DMS153 treated with DMSO at 0.1 percent for 48 hours (cell line): ENCODE measurements at regions not wholly inside any gene's neighbourhood (a gene's known extent, or its start where the extent isn't known, plus 50 kb on each side); places are given as distances from the start of the nearest gene placed in this dataset.
A peak's percentile ranks its signal among the peaks of the same experiment; 100 is the strongest.
"Not testable (repeated sequence)": the region's sequence is repeated elsewhere in the genome, so short reads cannot be mapped to it uniquely, and the experiment has no call there.

Experiments used
- DNase-seq: peaks from one replicate; lab custom pipeline; 2025; ENCODE audit not compliant: unreplicated experiment; lab: John Stamatoyannopoulos, UW

DNA sequence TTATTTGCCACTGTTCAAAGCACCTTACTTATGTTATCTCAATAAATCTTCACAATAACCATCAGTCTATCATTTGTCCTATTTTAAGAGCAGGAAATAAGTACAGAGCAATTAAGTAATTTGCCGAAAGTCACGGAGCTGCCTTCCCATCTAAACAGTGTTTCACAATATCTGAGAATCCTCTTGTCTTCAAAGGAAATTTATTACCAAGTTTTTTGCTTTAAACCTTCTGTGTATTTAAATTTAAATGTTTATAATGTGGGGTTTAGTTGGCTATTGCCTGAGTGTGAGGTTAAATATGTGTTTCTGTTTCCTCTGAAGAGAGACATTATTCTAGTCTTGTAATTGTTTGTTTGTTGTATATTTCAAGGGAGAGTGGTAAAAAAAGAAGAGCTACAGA lies 633.1 kb downstream of the EFNB2 start:
- no peak for DNase-seq

DNA sequence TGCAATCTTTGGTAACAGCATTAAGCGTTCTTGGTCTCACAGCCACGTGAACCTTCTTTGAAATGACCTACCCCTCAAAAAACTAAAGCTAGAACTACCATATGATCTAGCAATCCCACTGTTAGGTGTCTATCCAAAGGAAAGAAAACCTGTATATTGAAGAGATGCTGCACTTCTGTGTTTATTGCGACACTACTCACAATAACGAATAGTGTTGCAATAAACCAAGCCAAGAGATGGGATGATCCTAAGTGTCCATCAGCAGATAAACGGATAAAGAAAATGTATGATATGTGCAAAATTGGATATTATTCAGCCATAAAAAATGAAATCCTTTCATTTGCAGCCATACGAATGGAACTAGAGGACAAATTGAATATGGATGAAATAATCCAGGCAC lies 637.9 kb downstream of the EFNB2 start:
- DNase-seq, result no peak

DNA sequence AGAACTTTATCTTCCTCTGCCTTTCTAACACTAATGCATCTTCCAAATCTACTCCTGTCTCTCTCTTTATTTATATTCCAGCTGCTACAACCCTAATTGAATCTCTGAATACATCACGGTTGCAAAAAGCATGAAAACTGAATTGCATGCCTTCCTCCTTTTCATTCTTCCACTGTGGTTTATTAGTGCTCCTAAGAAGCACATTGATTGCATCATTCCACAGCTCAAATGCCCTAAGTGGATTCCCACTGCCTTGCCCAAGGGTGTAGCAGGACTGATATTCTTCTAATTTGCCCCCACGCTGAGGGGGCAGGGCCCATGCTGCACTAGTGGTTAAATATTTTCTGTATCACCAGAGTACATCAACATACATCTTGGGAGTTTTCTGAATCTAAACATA lies 640.8 kb downstream of the EFNB2 start:
- DNase-seq, result no peak

DNA sequence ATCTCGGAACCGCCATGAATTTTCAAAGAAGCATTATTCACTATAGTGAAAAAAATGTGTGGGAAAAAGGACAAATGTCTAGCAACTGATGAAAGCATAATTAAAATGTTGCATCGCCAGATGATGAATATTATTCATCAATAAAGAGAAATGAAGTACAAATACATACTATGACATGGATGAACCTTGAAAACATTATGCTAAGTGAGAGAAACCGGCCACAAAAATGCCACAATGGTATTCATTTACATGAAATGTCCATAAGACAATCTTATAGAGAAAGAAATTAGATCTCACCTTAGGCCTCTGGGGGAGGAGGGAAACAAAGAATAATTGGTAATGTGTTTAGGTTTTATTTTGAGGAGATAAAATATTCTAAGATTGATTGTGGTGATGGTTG lies 645.0 kb downstream of the EFNB2 start:
- no peak for DNase-seq

DNA sequence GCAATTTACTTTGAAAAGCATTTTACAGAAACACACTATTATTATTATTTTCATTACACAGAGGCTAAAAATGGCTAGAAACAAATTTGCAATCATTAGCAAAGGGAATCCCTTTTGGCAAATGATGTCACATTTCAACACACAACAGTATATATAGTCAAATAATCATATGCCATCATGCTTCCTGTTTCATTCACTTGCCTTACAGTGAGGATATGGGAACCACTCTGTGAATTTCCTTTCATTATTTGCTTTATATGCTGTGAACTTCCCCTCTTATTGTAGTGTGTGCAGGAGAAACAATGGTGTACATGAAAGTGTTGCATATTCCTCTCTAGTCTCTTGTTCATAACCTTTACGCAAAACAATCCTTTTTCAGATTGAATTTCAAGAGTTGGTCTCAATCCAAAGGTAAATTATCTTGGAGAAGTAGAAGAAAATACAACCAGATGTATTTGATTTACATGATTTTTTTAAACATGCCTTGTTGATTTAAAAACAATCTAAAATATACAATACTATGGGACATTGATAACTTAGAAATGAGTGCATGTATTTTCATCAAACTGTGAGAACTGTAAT lies 657.3 kb downstream of the EFNB2 start:
- no peak for DNase-seq

DNA sequence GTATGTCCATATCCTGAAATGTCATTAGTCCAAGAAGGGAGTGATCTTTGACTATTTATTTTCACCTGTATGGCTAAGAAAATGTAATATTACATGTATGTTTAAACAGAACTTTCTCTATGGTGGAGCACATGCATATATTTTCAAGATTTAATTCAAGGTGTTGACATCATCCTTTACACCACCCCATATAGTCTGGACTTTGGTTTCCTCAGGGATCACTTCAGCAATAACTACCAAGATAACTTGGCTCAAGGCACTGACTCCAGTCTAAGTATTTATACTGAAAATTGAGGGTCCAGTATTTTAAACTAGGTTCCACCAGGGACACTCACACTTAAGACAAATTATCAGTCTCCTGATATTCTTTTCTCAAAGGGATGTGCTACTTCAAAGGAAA lies 660.6 kb downstream of the EFNB2 start:
- no peak for DNase-seq

DNA sequence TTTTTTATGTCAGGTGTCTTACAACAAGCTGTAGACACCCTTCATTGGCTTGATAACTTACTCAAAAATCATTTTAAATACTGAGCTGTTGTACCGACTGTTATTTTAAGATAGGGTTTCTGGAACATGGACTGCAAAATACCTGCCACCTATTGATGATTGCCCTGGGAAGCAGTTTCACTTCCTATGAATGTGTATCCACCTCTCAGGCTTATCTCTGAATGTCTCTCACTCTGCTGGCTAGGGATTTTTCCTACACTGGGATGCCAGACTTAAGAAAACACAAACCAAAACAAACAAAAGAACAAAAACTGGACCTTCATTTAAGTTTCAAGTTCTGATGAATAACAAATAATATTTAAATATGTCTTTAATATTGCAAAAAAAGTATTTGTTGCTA lies 663.7 kb downstream of the EFNB2 start:
- DNase-seq, result no peak

DNA sequence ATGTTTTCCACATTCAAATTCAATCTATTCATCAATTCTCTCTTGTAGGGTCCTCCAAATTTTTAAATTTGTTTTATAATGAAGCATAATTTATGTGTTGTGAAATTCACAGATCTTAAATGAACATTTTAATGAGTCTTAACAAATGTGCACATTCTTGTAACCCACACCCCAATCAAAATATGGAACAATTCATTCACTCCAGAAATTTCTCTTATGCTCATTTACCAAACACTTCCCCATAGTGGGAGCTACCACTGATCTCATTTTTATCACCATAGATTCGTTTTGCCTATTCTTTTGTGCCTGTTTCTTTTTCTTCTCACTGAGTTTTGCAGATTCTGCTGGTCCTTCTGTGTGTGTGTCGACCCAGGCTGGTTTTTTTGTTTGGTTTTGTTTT lies 664.1 kb downstream of the EFNB2 start:
- no peak for DNase-seq

DNA sequence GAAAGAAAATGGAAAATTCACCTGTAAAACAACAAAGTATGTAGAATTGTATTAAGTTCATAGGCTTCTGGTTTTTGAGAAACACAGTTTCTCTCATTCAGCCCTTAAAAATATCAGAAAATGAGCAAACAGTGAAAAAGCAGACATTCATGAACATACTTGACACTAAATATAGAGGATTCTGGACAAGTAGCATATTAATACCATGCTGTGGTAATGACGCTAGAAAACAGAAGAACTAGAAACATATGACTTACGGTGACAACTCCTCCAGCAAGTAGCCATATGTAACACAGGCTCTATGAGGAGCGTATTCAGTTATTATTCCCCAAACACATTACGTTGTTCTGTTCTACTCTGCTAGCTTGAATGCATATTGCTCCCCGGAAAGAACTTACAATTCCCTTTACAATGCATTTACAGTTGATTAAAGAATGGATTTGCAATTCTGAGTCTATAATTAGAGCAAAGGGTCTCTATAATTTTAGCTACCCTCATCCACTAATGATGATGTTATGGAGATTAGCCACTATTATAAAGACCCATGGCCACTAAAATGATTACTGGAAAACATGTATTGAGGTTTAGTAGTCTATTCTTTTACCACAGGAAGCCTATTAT lies 672.1 kb downstream of the EFNB2 start:
- no peak for DNase-seq

DNA sequence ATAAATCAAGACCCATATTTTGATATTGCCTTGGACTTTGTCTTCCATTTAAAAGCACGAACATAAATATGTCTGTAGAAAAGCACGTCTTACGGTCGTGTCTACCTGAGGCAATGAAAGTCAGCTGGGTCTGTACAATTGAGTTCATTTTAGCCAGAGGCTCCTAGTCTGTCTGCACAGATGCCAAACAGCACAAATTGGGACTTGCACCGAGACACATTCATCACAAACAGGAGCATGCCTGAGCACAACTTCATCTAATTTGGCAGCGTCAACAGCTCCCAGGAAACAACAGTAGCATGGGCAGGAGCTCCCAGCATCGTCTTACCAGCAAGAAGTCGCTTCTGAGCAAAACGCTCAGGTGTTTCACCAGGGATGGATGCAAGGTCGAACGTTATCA lies 687.0 kb downstream of the EFNB2 start:
- DNase-seq, result no peak

DNA sequence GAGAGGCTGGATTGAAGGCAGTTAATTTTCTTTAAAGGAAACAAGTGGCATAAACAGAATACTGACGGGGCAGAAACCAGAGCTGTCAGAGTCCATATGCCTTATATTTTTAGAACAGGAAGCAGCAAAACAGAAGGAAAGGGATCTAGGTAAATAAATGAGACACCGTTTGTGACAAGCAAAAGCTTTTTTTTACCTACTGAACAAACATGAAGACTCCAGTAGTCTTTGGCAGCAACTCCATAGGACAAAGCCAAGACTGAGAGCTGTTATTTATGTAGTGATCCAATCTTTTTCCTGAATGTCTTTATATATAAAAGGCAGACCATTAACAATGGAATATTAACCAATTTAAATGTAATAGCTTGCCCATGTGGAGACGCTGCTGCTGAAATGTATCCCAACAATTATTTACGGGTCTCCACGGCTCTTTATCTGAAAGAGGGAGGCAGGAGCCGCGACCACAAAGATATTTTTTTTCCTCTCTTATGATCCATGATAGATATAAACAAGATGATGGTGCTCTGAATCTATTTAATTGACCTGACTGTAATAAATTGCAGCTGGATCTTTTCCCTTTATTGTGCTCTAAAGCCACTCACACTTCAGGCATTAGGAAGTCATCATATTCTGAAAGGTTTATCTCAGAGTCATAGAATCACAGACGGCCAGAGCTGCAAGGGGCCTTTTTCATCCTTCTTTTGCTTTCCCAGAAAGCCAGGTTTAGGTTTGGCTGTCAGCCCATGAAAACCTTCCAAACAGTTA lies 687.8 kb downstream of the EFNB2 start:
- peak; percentile 90 for DNase-seq

DNA sequence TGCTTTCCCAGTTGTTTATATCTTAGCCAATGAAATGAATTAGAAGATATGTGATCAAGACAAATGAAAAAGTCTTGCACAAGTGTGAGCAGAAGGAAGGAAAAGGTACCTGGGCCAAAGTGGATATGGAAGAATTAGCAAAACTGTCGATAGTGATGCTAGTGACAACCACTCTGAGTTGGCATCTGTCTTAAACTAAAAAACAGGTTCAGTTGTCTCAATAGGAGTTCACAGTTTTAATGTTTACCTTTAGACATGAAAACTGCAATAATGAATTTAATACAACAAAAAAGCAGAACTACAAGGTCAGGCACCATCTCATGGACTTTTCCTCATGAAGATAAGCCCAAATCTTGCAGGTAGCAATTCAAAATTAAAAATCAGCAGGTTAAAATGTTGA lies 688.5 kb downstream of the EFNB2 start:
- peak; percentile 40 for DNase-seq

DNA sequence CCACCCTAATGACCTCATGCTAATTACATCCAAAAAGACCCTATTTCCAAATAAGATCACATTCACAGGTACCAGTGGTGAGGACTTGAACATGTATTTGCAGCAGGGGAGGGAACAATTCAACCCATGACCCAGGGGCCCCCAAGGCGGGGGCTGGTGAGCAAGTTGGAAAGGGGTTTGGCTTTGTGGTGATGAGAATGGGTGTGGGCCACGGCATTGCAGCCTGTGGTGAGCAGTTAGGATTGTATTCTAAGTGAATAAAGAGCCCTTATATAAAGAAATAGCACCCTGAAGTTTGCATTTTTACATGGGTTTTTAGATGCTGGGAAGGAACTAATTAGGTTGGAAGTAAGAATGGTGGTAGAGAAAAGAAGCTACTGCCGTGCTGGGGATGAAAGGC lies 694.2 kb downstream of the EFNB2 start:
- no peak for DNase-seq

DNA sequence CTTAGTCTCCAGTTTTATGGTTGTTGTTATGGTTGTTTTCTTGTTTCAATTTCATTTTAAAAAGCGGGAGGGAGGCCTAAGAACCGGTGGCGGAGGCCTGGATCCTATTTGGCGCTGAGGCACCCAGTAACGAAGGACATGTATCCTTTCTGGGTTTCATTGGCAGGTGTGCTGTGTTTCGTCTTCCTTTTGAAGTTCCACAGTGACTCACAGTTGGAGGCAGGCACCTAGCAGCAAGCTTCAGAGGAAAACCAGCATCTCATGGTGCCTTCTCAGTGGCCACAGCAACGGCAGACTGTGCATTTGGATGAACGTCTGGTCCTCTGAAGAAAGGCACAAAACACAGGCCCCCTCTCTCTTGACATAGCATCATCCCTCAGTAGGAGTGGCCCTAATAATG lies 697.2 kb downstream of the EFNB2 start:
- no peak for DNase-seq

DNA sequence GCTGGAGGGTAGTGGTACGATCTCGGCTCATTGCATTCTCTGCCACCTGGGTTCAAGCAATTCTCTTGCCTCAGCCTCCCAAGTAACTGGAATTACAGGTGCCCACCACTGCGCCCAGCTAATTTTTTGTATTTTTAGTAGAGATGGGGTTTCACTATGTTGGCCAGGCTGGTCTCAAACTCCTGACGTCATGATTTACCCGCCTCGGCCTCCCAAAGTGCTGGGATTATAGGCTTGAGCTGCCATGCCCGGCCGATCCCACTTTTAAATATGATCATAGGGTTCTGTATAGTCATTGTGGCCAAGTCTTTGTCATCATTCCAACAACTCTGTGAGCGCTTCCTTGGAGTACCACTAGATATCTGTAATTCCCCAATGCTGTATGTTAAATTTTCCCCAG lies 698.2 kb downstream of the EFNB2 start:
- not testable (repeated sequence) for DNase-seq

DNA sequence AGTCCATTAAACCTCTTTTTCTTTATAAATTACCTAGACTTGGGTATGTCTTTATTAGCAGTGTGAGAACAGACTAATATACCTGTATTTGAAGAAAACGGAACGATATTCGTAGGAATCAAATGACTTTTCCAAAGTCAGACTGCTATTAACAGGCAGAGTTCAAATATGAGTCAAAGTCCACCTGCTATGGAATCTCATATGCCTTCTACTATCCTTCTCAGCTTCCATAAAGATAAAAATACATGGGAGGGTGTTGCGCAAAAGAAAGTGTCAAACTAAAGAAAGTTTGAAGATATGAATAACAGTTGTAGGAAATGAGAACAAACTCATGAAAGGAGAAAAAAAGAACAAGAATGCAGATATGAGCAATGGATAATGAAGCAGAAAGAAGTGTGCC lies 704.6 kb downstream of the EFNB2 start:
- DNase-seq, result no peak

DNA sequence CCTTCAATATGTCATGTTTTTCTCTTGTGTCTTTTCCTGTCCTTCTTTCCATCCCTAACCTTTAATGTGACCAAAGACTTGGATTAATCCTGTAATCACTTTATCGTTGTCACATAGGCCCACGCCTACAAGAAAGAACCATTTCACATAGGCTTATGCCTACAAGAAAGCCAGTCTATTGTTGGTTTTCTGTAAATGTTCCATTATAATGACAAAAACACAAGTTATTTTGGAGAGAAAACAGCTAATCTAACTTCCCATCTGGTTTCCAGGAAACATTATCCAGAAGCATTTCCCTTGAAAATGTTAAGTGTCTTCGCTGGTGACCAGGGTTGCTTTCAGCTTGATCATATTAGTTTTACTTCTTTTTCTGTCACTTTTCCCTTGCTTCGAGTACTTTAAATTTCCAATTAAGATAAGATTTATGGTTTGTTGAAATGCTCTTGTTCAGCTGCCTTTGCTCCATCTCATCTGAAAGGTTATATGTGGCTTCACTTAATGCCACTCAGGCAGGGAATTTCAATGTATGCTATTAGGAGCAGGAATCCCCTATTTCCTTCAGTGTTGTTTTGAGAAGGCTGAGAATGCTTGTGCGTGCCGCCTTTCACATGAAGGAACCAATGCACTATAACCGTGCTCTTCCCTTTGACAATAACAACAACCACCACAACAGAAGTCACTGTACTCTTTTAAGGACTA lies 708.2 kb downstream of the EFNB2 start:
- DNase-seq, result no peak

DNA sequence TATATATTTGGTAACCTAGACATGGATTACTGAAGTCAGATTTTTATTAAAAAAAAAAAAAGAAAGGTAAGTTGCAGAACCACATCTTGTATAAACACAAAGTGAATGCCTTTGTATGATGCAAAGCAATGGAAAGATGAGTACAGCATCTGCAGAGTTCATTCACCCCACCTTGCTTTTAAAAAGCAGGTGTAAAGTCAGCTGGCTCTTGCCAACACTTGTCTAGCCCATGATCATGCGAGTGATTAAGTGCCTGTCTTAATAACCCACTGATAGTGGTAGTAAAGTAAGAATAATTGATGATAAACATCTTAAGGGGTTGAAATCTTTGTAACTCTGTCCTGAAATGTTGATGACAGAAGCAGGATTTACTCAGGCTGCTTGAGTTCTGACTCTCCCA lies 710.4 kb downstream of the EFNB2 start:
- no peak for DNase-seq

DNA sequence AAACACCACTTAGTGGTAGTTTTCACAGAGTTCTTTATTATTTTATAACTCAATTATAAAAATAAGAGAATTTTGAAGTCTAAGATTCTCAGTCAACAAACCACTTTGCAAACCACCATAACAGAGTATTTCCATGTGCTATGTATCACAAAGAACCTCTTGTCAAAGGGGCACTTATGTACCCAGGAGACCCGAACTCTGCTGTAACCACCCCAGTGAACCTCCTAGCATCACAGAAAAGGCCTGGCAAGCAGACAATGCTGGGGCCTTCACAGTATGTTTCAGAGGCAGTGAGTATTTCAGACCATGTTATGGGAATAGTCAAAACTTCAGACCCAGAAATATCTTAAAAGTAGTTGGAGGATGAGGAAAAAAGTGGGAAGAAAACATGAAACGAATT lies 714.1 kb downstream of the EFNB2 start:
- no peak for DNase-seq

DNA sequence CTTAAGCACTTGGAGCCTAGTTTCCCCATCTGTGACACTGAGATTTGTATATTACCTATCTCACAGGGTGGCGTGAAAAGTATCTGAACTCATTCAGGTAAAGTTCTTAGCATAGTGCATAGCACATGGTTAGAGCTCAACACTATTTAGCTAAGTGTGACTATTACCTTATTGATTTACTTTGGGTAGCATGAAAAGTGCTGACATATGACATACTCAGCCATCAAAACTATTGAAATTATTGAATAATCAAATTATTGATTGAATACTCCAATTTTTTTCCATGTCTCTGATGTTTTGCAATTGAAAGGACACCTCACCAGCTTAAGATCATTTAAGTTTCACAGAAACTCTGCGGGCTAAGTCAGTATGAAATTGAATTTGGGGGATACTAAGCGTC lies 715.0 kb downstream of the EFNB2 start:
- DNase-seq, result no peak

DNA sequence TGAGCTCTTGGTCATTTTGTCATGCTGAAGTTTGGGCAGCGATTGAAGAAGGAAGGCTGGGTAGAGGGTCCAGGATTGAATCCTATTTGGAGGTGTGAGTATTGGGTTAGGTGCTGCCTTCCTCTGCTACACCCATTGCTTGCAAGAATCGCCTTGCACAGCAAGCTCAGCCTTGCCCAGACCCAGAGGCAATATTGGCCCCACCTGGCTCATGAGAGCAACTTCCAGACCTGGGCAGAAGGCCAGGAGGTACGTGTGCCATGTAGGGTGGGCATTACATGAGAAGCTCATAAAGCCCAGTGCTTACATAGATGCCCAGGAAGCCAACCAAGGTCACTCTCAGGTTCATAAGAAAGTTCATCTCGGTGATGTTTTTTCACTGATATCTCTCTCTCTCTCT lies 718.0 kb downstream of the EFNB2 start:
- DNase-seq, result no peak

DNA sequence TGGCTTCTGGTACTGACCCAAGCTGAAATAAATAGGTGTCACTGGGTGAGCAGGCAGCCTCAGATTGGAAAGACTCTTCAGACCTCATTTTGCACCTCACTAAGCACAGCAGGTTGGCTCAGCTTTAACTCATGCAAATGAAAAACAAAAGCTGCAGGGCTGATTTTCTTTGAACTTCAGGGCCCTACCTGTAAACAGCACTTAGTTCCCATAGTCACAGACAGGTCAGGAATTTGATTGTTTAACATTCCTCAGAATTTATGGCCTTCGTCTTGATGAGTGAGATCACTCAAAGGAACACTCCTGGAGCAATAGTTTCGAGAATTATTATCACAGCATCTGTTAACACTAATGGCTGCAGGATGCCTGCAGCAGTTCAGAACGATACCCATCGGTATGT lies 718.5 kb downstream of the EFNB2 start:
- no peak for DNase-seq
